Esophagus muscularis mucosa (tissue), 4 donors: ENCODE measurements at regions not wholly inside any gene's neighbourhood (a gene's known extent, or its start where the extent isn't known, plus 50 kb on each side); places are given as distances from the start of the nearest gene placed in this dataset.

Experiments used
- DNase-seq: peaks from one replicate; pipeline ENCODE4 v3.0.0-alpha.2; 2017; ENCODE audit errors: extremely low spot score
- H3K27ac ChIP-seq, 4 donors: fragments of 200-600 bp; sonication (generic); replicated peaks in 1 of 4; 1 replicate in 3 of 4; 2 replicates in 1 of 4; pipeline ENCODE4 v1.5.1; 2016 to 2019; ENCODE audit warnings: mild to moderate bottlenecking in 1 of 4
- H3K27me3 ChIP-seq, 4 donors: fragments of 200-600 bp; sonication (generic); one replicate each; pipeline versions ENCODE4 v1.5.1 to v1.6.0; 2016 to 2019
- H3K36me3 ChIP-seq, 4 donors: fragments of 200-600 bp; sonication (generic); one replicate each; pipeline ENCODE4 v1.5.1; 2016 to 2019
- H3K4me1 ChIP-seq, 4 donors: fragments of 200-600 bp; sonication (generic); one replicate each; pipeline ENCODE4 v1.5.1; 2016 to 2019
- H3K4me3 ChIP-seq, 4 donors: fragments of 200-600 bp; sonication (generic); 1 replicate in 2 of 4; 2 replicates in 2 of 4; pipeline ENCODE4 v1.5.1; 2016 to 2019; ENCODE audit warnings: mild to moderate bottlenecking in 4 of 4, moderate library complexity in 1 of 4
- H3K9me3 ChIP-seq, 4 donors: fragments of 200-600 bp; sonication (generic); 1 replicate in 3 of 4; 2 replicates in 1 of 4; pipeline ENCODE4 v1.5.1; 2016 to 2019
- CTCF ChIP-seq, 3 experiments: fragments of 200-600 bp in 2 of 3; fragments of 450-650 bp in 1 of 3; sonication (generic) in 2 of 3; IDR thresholded peaks; one replicate each; pipeline ENCODE4 v1.5.1; 2017 to 2019; ENCODE audit warnings: antibody characterized with exemption in 3 of 3, mild to moderate bottlenecking in 2 of 3, moderate library complexity in 1 of 3
- EP300 ChIP-seq: sonication (generic); formaldehyde crosslinking; IDR thresholded peaks from one replicate; pipeline ENCODE4 v1.6.1; 2017; ENCODE audit warnings: antibody characterized with exemption
- POLR2A ChIP-seq: fragments of 450-650 bp; IDR thresholded peaks from one replicate; pipeline ENCODE4 v1.6.1; 2017; ENCODE audit warnings: antibody characterized with exemption, moderate library complexity, mild to moderate bottlenecking, low read depth
- POLR2AphosphoS5 ChIP-seq, 2 donors: sonication (generic); formaldehyde crosslinking; IDR thresholded peaks; one replicate each; pipeline ENCODE4 v1.6.1; 2017; ENCODE audit warnings: antibody characterized with exemption in 2 of 2
- WGBS: methylation state at CpG from one replicate; pipeline ENCODE4 v1.1.5; 2018; 5-methylcytosine and 5-hydroxymethylcytosine counted together
- intact Hi-C: fragments of 100-400 bp; cut with DNase I; formaldehyde crosslinking; loops from one replicate; pipeline ENCODE4 v1.15.1; 2023

- H3K4me1 ChIP-seq: no peaks in the 10 kb centered on the region
- no peak for TF ChIP-seq POLR2AphosphoS5 (IDR thresholded peaks at IDR 0.05)
- TF ChIP-seq POLR2A: no peak
- TF ChIP-seq EP300: no peak
- DNase-seq: no peak
- no peak overlapping the region for H3K27ac ChIP-seq
- no peaks in the 10 kb centered on the region for H3K9me3 ChIP-seq
- H3K27me3 ChIP-seq: no peaks in the 10 kb centered on the region
- H3K36me3 ChIP-seq: no peaks in the 10 kb centered on the region
- intact Hi-C loops: no loop called here
- no peak overlapping the region for H3K4me3 ChIP-seq
Observed at GRCh38 chr6:106874481-106874880, 100.0 kb downstream of the CD24 start.

- intact Hi-C loops: no loop called here
- Histone ChIP-seq H3K27me3 (no peaks in the 10 kb centered on the region), H3K4me3 (no peak overlapping the region), H3K27ac (no peak overlapping the region), H3K36me3 (no peaks in the 10 kb centered on the region), H3K9me3 (no peaks in the 10 kb centered on the region), H3K4me1 (no peaks in the 10 kb centered on the region)
- TF ChIP-seq POLR2A: no peak
- no peak for TF ChIP-seq EP300
- no peak for TF ChIP-seq CTCF (IDR thresholded peaks at IDR 0.05)
- no peak for TF ChIP-seq POLR2AphosphoS5 (IDR thresholded peaks at IDR 0.05)
- no peak for DNase-seq
- WGBS: 67% methylated on average over 3 of the region's 3 CpGs
Observed at GRCh38 chr6:106872049-106872448, 102.5 kb downstream of the CD24 start.

- Histone ChIP-seq H3K9me3 (no peaks in the 10 kb centered on the region), H3K27me3 (no peaks in the 10 kb centered on the region), H3K27ac (no peak overlapping the region), H3K4me1 (no peaks in the 10 kb centered on the region), H3K36me3 (no peaks in the 10 kb centered on the region), H3K4me3 (no peak overlapping the region)
- no peak for TF ChIP-seq EP300
- no peak for TF ChIP-seq POLR2AphosphoS5 (IDR thresholded peaks at IDR 0.05)
- no peak for TF ChIP-seq POLR2A
- no peak for TF ChIP-seq CTCF (IDR thresholded peaks at IDR 0.05)
- 63% methylated on average over 3 of the region's 3 CpGs for WGBS
- intact Hi-C loops: no loop called here
- DNase-seq: no peak
Observed at GRCh38 chr6:106870824-106871717, 103.5 kb downstream of the CD24 start.

- intact Hi-C loops: no loop called here
- H3K4me3 ChIP-seq: no peak overlapping the region
Observed at GRCh38 chr6:106870069-106870468, 104.5 kb downstream of the CD24 start.

More at GRCh38 chr6:106870069-106870468, 104.5 kb downstream of the CD24 start:
- Histone ChIP-seq H3K36me3 (no peaks in the 10 kb centered on the region), H3K9me3 (no peaks in the 10 kb centered on the region), H3K27ac (no peak overlapping the region), H3K27me3 (no peaks in the 10 kb centered on the region), H3K4me1 (no peaks in the 10 kb centered on the region)
- no peak for DNase-seq
- no peak for TF ChIP-seq CTCF (IDR thresholded peaks at IDR 0.05)
- no peak for TF ChIP-seq POLR2A
- no peak for TF ChIP-seq EP300
- no peak for TF ChIP-seq POLR2AphosphoS5 (IDR thresholded peaks at IDR 0.05)
- 88% methylated on average over 1 of the region's 1 CpG for WGBS
